Lung (tissue), 11 donors: ENCODE measurements at regions not wholly inside any gene's neighbourhood (a gene's known extent, or its start where the extent isn't known, plus 50 kb on each side); places are given as distances from the start of the nearest gene placed in this dataset.

Experiments
- ATAC-seq: fragments of 200-7000 bp; cut with Tn5 transposase; one replicate; pipeline ENCODE4 v1.9.1; 2020; ENCODE audit warnings: moderate number of reproducible peaks; ENCODE audit not compliant: insufficient read depth, low FRiP score
- DNase-seq, 3 donors: peaks; one replicate each; pipeline ENCODE4 v3.0.0-alpha.2; 2013 to 2017
- H3K27ac ChIP-seq, 2 donors: one replicate each; pipeline ENCODE4 v1.5.1; 2013; ENCODE audit warnings: mild to moderate bottlenecking in 2 of 2, moderate library complexity in 2 of 2, control low read depth in 1 of 2, inconsistent platforms in 1 of 2, low read depth in 1 of 2, low read length in 1 of 2
- H3K27me3 ChIP-seq, 3 donors: one replicate each; pipeline ENCODE4 v1.5.1; 2013; ENCODE audit warnings: low read length in 2 of 3; ENCODE audit not compliant: control insufficient read depth in 3 of 3, insufficient read depth in 3 of 3
- H3K36me3 ChIP-seq, 4 donors: one replicate each; pipeline ENCODE4 v1.5.1; 2013; ENCODE audit warnings: low read length in 4 of 4, mild to moderate bottlenecking in 1 of 4, moderate library complexity in 1 of 4; ENCODE audit not compliant: control insufficient read depth in 4 of 4, insufficient read depth in 4 of 4
- H3K4me1 ChIP-seq, 5 donors: one replicate each; pipeline ENCODE4 v1.5.1; 2013; ENCODE audit warnings: low read length in 5 of 5, mild to moderate bottlenecking in 2 of 5, moderate library complexity in 1 of 5; ENCODE audit not compliant: control insufficient read depth in 5 of 5, insufficient read depth in 5 of 5
- H3K4me3 ChIP-seq: one replicate; pipeline ENCODE4 v1.5.1; 2013; ENCODE audit warnings: mild to moderate bottlenecking, control low read depth, moderate library complexity
- H3K9ac ChIP-seq, 2 donors: one replicate each; pipeline ENCODE4 v1.5.1; 2013; ENCODE audit warnings: low read length in 2 of 2, control low read depth in 1 of 2; ENCODE audit not compliant: insufficient read depth in 1 of 2
- H3K9me3 ChIP-seq, 4 donors: one replicate each; pipeline ENCODE4 v1.5.1; 2013; ENCODE audit warnings: low read length in 3 of 4, mild to moderate bottlenecking in 1 of 4, moderate library complexity in 1 of 4; ENCODE audit not compliant: control insufficient read depth in 4 of 4, insufficient read depth in 3 of 4
- WGBS, 2 donors: extraction: QIAGEN DNeasy Blood & Tissue Kit; methylation state at CpG; one replicate each; pipeline ENCODE4 v1.1.7; 2013; 5-methylcytosine and 5-hydroxymethylcytosine counted together
- TF ChIP-seq, protein P1 (sequence below): IDR thresholded peaks from 2 replicates; pipeline ENCODE4 v1.5.1; 2012; ENCODE audit warnings: mild to moderate bottlenecking; ENCODE audit errors: control extremely low read depth, extremely low read depth
- donor health status: control.
- donor health status: control.
- donor health status: Bipolar disorder and iron deficiency.
- donor health status: healthy.
- donor health status: DM: yes; HTN: yes; CAD: no.

- H3K9me3 ChIP-seq = no peaks in the 10 kb centered on the region
- TF ChIP-seq, protein P1, sequence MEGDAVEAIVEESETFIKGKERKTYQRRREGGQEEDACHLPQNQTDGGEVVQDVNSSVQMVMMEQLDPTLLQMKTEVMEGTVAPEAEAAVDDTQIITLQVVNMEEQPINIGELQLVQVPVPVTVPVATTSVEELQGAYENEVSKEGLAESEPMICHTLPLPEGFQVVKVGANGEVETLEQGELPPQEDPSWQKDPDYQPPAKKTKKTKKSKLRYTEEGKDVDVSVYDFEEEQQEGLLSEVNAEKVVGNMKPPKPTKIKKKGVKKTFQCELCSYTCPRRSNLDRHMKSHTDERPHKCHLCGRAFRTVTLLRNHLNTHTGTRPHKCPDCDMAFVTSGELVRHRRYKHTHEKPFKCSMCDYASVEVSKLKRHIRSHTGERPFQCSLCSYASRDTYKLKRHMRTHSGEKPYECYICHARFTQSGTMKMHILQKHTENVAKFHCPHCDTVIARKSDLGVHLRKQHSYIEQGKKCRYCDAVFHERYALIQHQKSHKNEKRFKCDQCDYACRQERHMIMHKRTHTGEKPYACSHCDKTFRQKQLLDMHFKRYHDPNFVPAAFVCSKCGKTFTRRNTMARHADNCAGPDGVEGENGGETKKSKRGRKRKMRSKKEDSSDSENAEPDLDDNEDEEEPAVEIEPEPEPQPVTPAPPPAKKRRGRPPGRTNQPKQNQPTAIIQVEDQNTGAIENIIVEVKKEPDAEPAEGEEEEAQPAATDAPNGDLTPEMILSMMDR = no peak
- H3K4me3 ChIP-seq = no peak overlapping the region
- no peak for ATAC-seq
- H3K27me3 ChIP-seq = peaks cover 0 to 3% (median 0%) of the 10 kb centered on the region in 3 donors
- 30 to 42% methylated on average over 11 of the region's 11 CpGs for WGBS, 2 donors
- no peak overlapping the region for H3K9ac ChIP-seq
- H3K27ac ChIP-seq = no peak overlapping the region
- H3K36me3 ChIP-seq = no peaks in the 10 kb centered on the region
- no peak for DNase-seq
- peaks cover 0 to 4% (median 0%) of the 10 kb centered on the region in 5 donors for H3K4me1 ChIP-seq
Observed at GRCh38 chr13:24982333-24982999, 113.5 kb upstream of the PABPC3 start.

DNA sequence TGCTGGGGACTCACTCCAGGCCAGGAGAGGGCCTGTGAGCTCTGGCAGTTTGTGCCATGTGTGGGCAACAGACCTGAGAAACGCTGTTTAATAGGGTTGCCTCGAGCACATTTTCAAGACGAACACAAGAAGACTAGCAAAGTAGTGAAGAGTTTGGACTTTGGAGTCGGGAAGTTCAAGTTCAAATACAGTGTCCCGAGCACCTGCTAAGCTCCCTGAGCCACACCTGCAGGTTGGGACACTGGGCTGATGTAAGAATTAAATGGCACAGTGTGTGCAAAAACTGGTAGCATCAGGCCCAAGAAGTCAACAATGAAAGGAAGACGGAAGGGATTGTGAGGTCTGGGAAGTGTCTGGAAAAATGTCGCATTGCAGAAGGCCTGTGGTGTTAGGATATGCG is 112.8 kb upstream of the PABPC3 start:
- TF ChIP-seq, protein P1 = no peak
- H3K4me1 ChIP-seq = peaks cover 0 to 4% (median 0%) of the 10 kb centered on the region in 5 donors
- H3K9ac ChIP-seq = no peak overlapping the region
- WGBS, 2 donors = 87% methylated on average over 8 of the region's 8 CpGs
- peaks cover 0 to 6% (median 0%) of the 10 kb centered on the region in 3 donors for H3K27me3 ChIP-seq
- H3K4me3 ChIP-seq = no peak overlapping the region
- DNase-seq (no peak), ATAC-seq (no peak)
- H3K27ac ChIP-seq = no peak overlapping the region
- no peaks in the 10 kb centered on the region for H3K36me3 ChIP-seq
- no peaks in the 10 kb centered on the region for H3K9me3 ChIP-seq

- WGBS, 2 donors = 77 to 85% methylated on average over 5 of the region's 5 CpGs
- peaks cover 0 to 13% (median 3%) of the 10 kb centered on the region in 3 donors for H3K27me3 ChIP-seq
- H3K9me3 ChIP-seq = no peaks in the 10 kb centered on the region
- DNase-seq (no peak), ATAC-seq (no peak)
- no peaks in the 10 kb centered on the region for H3K36me3 ChIP-seq
- TF ChIP-seq, protein P1 = no peak
- H3K9ac ChIP-seq = no peak overlapping the region
- H3K4me1 ChIP-seq = peaks cover 0 to 4% (median 0%) of the 10 kb centered on the region in 5 donors
- H3K27ac ChIP-seq = no peak overlapping the region
- H3K4me3 ChIP-seq = no peak overlapping the region
Observed at GRCh38 chr13:24984134-24984533, 111.8 kb upstream of the PABPC3 start.

DNA sequence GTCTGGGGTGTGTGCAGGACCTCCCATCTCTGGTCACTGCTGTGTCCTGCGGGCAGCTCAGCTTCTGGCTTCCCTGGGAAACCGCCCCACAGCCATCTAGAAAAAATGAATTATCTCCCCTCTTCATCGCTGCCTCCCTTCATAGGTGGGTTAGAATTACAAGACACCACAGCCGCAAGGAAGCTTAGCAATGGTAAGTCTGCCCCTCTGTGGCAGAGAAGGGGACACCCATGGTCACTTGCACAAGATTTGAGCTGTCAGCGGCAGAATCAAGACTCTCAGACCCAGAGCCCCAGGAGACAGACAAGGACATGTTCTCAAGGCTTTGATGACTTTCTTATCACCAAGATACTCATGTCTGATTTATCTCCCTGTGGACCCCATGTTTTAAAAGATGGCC is 110.8 kb upstream of the PABPC3 start:
- no peak for DNase-seq
- Histone ChIP-seq H3K9me3 (no peaks in the 10 kb centered on the region), H3K27me3 (peaks cover 0 to 15% (median 3%) of the 10 kb centered on the region in 3 donors), H3K4me3 (no peak overlapping the region), H3K27ac (no peak overlapping the region), H3K9ac (no peak overlapping the region), H3K36me3 (no peaks in the 10 kb centered on the region), H3K4me1 (peaks cover 0 to 4% (median 0%) of the 10 kb centered on the region in 5 donors)
- 77 to 87% methylated on average over 5 of the region's 5 CpGs for WGBS, 2 donors
- ATAC-seq = no peak
- TF ChIP-seq, protein P1 = no peak
